HG02642 (cell line): ENCODE measurements at regions not wholly inside any gene's neighbourhood (a gene's known extent, or its start where the extent isn't known, plus 50 kb on each side); places are given as distances from the start of the nearest gene placed in this dataset.
"Not testable (repeated sequence)": the region's sequence is repeated elsewhere in the genome, so short reads cannot be mapped to it uniquely, and the experiment has no call there.

Experiments used
- ATAC-seq: cut with Tn5 transposase; IDR thresholded peaks from one replicate; pipeline ENCODE4 v1.9.1; 2021; ENCODE audit warnings: mild to moderate bottlenecking; ENCODE audit not compliant: unreplicated experiment, poor library complexity

GRCh38 chr4:38455092-38455862, 208.7 kb upstream of the KLF3 start:
- ATAC-seq = no peak

GRCh38 chr4:38456096-38456495, 207.9 kb upstream of the KLF3 start:
- ATAC-seq = no peak

- no peak for ATAC-seq
Observed at GRCh38 chr4:38461342-38461741, 202.7 kb upstream of the KLF3 start.

GRCh38 chr4:38462367-38463055, 201.5 kb upstream of the KLF3 start:
- no peak for ATAC-seq

DNA sequence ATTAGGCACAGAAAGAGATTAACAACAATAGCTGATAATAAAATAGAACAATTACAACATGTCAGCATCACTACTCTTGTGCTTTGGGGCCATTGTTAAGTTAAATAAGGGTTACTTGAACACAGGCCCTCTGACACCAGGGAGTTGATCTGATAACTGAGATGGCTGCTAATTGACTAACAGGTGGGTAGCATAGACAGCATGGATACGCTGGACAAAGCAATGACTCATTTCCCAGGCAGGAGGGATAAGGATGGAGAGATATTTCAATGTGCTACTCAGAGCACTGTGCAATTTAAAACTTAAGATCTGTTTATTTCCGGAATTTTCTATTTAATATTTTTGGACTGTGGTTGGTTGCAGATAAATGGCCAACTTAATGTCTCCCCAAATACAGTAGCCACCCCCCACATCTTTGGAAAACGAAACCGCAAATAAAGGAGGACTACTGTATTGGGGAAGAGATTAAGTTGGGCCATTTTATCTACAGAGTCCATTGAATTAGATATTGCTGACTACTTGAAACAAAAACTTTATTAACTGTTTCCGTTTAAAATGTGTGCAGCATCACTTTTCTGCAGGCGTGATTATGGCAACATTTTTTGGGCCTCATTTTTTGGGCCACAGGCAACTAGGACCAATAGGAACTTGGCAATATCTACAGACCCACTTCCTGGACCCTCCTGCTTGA, 200.6 kb upstream of the KLF3 start:
- ATAC-seq = no peak

- ATAC-seq = no peak
Observed at GRCh38 chr4:38464328-38464727, 199.7 kb upstream of the KLF3 start.

GRCh38 chr4:38466401-38466800, 197.6 kb upstream of the KLF3 start:
- ATAC-seq = no peak

DNA sequence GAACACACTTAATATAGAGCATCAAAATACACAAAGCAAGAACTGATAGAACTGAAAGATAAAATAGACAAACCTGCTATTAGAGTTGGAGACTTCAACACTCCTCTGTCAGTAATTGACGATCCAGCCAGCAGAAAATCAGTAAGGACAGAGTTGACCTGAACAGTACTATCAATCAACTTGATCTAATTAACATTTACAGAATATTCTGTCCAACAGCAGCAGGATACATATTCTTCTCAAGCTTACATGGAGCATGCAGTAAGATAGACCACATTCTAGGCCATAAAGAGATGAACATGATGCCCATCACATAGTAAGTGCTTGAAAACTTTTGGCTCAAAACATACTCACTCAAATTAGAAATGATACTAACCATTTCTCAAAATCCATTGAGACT, 196.7 kb upstream of the KLF3 start:
- ATAC-seq = no peak

GRCh38 chr4:38468339-38468866, 195.6 kb upstream of the KLF3 start:
- no peak for ATAC-seq

DNA sequence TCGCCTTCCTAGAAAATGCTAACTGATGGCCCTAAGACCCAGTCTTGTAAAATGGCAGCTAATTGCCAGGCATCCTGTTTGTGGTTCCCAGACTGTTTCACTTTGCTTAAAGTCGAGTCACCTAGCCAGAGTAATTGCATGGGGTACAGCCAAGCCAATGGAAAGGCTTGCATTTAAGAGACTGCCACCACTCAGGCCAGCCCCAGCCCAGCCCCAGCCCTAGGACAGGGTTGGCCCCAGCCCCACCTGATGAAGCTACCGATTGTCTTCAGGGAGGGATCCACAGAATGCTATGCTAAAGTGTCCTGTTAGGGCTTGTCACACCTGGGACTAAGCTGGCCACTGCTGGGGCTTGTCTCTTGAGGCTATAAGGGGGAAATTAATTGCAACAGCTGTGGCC, 194.6 kb upstream of the KLF3 start:
- no peak for ATAC-seq

GRCh38 chr4:38470735-38471262, 193.2 kb upstream of the KLF3 start:
- no peak for ATAC-seq

DNA sequence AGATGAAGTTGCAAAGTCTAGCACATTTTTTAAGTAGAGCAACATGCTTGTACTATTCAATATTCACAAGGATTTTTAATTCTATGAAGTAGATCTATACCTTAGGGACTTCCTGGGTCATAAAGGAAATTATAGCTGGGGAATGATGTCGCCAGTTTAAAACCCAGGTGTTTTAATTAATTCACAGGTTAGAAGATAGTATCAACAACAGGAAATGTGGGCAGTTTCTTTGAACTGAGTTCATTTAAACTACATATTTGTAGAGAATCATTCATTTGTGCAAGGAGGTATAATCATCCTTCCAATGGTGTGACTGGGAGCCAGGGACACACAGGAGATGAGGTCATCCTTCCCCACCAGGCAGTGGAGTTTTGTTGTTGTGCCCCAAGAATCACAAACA, 181.3 kb upstream of the KLF3 start:
- ATAC-seq = no peak

GRCh38 chr4:38483628-38484027, 180.4 kb upstream of the KLF3 start:
- ATAC-seq = not testable (repeated sequence)

GRCh38 chr4:38489011-38489861, 174.8 kb upstream of the KLF3 start:
- no peak for ATAC-seq

DNA sequence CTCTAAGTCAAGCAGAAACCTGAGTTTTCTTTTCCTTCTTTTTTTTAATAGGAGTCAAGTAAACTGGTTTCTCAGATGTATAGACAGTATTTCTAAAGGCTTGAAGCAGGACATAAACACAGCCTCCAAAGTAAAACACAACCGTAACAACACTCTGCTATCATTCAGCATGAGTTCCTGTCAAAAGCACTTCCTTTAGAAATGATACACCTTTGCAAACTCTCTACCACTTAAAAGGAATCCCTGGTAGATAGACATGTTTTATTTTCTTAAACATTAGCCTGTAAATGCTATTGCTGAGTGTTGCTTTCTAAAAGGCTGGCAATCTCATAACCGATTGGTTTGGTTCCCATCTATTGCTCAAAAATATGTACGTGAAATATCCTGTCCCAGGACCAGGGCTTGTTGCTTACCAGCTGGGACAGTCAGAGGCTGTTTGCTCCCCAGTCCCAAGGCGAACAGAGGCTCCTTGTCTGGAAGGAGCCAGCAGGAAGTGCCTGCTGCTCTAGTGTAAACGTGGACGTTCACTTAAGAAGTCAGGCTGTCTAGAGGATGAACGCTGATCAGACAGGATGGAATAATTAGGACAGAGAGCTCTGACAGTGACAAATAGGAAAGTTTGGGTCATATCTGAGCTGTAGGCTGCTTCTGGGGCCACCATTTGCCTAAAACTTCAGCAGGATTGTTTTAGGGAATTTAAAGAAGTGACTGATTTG, 173.9 kb upstream of the KLF3 start:
- no peak for ATAC-seq

GRCh38 chr4:38490753-38491446, 173.1 kb upstream of the KLF3 start:
- ATAC-seq = no peak

DNA sequence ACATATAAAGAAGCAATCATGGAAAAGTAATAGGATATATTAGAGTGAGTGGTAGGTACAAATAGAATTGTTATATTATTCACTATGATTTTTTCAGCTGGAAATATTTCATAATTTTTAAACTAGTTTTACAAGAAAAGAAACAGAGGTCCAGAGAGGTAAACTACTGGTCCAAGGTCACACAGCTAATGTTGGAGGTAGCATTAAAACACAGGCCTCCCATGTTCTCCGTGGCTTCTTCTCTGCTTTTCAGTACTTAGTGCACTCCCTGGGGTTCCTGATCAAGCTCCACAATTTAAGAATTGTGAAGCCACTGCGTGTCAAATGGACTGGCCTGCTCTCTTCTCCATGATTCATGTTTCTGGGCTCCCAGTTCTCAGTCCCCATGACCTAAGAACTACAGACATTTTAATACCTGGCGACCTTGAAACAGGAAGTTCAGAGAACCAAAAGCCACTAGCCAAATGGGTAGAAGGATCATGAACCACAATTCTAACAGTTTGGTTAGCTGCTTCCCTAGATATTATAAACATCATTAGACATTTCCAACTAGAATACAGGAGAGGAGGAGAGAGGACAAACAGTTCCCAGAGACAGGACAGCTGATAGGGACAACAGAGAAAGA, 172.0 kb upstream of the KLF3 start:
- ATAC-seq = no peak

DNA sequence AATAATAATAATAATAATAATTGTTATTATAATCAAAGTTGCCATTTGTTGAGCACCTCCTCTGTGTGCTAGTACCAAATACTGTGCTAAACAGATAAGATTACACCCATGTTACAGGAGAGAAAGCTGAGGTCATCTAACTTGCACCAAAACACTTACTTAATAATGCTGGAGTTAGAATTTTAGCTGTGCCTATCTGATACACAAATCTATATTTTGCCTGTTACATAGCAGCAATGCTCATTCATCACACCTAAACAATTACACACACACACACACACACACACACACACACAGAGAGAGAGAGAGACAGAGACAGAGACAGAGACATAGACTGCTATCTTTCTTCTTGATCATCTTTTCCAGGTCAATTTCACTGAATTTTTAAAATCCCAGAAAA, 170.9 kb upstream of the KLF3 start:
- ATAC-seq = no peak
